Uterus (tissue), 3 donors: ENCODE measurements at regions not wholly inside any gene's neighbourhood (a gene's known extent, or its start where the extent isn't known, plus 50 kb on each side); places are given as distances from the start of the nearest gene placed in this dataset.

Experiments
- DNase-seq, 2 donors: peaks; one replicate each; pipeline ENCODE4 v3.0.0-alpha.2; 2019 to 2020
- H3K27ac ChIP-seq, 2 donors: fragments of 200-600 bp; sonication (generic); 1 replicate in 1 of 2; 2 replicates in 1 of 2; pipeline ENCODE4 v1.5.1; 2016 to 2018
- H3K27me3 ChIP-seq, 2 donors: fragments of 200-600 bp; sonication (generic); one replicate each; pipeline ENCODE4 v1.5.1; 2018 to 2019; ENCODE audit warnings: control low read depth in 1 of 2
- H3K36me3 ChIP-seq, 2 donors: fragments of 200-600 bp; sonication (generic); one replicate each; pipeline ENCODE4 v1.5.1; 2019; ENCODE audit warnings: control low read depth in 1 of 2
- H3K4me1 ChIP-seq, 2 donors: fragments of 200-600 bp; sonication (generic); one replicate each; pipeline ENCODE4 v1.5.1; 2018 to 2019; ENCODE audit warnings: control low read depth in 1 of 2
- H3K4me3 ChIP-seq, 2 donors: fragments of 200-600 bp; sonication (generic); 1 replicate in 1 of 2; 2 replicates in 1 of 2; pipeline ENCODE4 v1.5.1; 2018 to 2019; ENCODE audit warnings: mild to moderate bottlenecking in 1 of 2
- H3K9me3 ChIP-seq, 2 donors: fragments of 200-600 bp; sonication (generic); one replicate each; pipeline ENCODE4 v1.5.1; 2019; ENCODE audit warnings: control low read depth in 1 of 2
- POLR2A ChIP-seq, 2 donors: fragments of 450-650 bp; IDR thresholded peaks; one replicate each; pipeline ENCODE4 v1.6.1; 2016; ENCODE audit warnings: antibody characterized with exemption in 2 of 2, mild to moderate bottlenecking in 1 of 2, moderate library complexity in 1 of 2
- intact Hi-C: fragments of 100-400 bp; cut with DNase I; formaldehyde crosslinking; loops from one replicate; pipeline ENCODE4 v1.15.1; 2023; ENCODE audit warnings: low total_unique reads
- TF ChIP-seq, protein P1 (sequence below), 4 experiments: fragments of 200-600 bp in 2 of 4; fragments of 450-650 bp in 2 of 4; sonication (generic) in 2 of 4; IDR thresholded peaks; one replicate each; pipeline ENCODE4 v1.5.1; 2016 to 2019; ENCODE audit warnings: antibody characterized with exemption in 4 of 4, mild to moderate bottlenecking in 2 of 4, moderate library complexity in 1 of 4
- donor health status: DM: yes; HTN: yes; CAD: no.

DNA sequence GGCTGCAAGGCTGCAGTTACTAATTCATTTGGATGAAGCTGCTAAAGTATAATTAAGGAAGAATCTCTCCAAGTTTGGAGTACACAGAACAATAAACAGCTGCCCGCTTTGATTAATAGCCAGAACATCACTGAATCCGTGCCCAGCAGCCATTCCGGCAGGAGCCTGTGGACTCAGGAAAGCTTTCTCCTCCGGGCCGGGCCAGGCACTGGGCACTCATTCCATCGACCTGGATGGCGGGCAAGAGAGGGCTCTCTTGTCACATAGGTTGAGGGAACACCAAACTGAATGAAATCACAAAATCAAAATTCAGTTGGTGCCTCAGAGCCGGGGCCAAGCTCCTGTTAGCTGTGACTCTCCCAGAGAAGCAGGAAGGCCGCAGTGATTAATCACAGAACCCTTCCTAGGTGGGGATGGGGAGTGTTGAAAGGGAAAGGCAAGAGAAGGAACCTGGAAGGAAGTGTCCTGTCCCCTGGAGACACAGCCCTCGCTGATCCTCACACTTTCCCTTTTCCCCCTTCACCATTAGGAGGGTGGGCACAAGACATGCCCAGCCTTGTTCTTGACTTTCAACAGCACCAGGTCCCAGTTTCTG lies 306.7 kb downstream of the NPHP4 start:
- Histone ChIP-seq H3K27ac (no peak overlapping the region), H3K4me3 (no peak overlapping the region), H3K4me1 (no peaks in the 10 kb centered on the region), H3K9me3 (no peaks in the 10 kb centered on the region), H3K36me3 (no peaks in the 10 kb centered on the region), H3K27me3 (no peaks in the 10 kb centered on the region)
- DNase-seq: no peak
- TF ChIP-seq, protein P1, sequence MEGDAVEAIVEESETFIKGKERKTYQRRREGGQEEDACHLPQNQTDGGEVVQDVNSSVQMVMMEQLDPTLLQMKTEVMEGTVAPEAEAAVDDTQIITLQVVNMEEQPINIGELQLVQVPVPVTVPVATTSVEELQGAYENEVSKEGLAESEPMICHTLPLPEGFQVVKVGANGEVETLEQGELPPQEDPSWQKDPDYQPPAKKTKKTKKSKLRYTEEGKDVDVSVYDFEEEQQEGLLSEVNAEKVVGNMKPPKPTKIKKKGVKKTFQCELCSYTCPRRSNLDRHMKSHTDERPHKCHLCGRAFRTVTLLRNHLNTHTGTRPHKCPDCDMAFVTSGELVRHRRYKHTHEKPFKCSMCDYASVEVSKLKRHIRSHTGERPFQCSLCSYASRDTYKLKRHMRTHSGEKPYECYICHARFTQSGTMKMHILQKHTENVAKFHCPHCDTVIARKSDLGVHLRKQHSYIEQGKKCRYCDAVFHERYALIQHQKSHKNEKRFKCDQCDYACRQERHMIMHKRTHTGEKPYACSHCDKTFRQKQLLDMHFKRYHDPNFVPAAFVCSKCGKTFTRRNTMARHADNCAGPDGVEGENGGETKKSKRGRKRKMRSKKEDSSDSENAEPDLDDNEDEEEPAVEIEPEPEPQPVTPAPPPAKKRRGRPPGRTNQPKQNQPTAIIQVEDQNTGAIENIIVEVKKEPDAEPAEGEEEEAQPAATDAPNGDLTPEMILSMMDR (IDR thresholded peaks at IDR 0.05): no peak
- TF ChIP-seq POLR2A (IDR thresholded peaks at IDR 0.05): no peak
- intact Hi-C loops: no loop called here

DNA sequence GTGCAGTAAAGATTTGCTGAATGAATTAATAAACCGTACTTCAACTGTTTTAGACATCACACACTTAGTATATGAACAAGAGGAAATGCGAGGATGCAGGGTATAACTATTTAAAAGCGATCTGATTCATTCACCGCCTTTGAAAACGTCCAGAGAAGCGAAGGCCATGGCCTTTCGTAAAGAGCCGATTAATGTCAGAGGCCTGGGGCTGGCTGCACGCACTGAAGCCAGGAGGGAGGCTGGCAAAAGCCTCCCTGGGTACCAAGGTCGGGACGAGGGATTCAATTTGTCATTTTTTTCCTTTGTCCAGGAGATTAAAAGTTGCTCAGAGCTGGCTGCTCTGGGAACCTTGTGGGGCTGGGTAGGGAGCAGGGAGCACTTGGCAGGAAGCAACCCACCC lies 307.4 kb downstream of the NPHP4 start:
- no peak for DNase-seq
- H3K4me1 ChIP-seq: no peaks in the 10 kb centered on the region
- no peak overlapping the region for H3K4me3 ChIP-seq
- intact Hi-C loops: no loop called here
- no peaks in the 10 kb centered on the region for H3K9me3 ChIP-seq
- TF ChIP-seq, protein P1 (IDR thresholded peaks at IDR 0.05): no peak
- H3K36me3 ChIP-seq: no peaks in the 10 kb centered on the region
- H3K27me3 ChIP-seq: no peaks in the 10 kb centered on the region
- no peak overlapping the region for H3K27ac ChIP-seq

DNA sequence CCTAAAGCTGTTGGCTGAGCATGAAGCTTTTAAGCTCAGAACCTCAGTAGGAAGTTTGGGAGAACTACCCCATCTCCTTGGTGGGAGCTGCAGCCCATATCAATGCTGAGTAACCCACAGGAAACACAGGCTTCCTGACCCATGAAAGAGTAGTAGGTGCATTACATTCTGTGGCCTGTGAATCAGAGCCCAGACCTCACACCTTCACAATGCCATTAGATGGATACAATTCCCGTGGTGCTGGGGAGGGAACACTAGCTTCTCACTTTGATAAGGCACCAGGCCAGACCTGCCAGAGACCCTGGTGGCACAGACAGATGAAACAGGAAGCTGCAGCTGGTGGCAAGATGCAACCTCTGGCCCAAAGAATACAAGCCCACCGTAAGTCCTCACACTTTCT lies 308.8 kb downstream of the NPHP4 start:
- TF ChIP-seq, protein P1 (IDR thresholded peaks at IDR 0.05): no peak
- intact Hi-C loops: no loop called here

DNA sequence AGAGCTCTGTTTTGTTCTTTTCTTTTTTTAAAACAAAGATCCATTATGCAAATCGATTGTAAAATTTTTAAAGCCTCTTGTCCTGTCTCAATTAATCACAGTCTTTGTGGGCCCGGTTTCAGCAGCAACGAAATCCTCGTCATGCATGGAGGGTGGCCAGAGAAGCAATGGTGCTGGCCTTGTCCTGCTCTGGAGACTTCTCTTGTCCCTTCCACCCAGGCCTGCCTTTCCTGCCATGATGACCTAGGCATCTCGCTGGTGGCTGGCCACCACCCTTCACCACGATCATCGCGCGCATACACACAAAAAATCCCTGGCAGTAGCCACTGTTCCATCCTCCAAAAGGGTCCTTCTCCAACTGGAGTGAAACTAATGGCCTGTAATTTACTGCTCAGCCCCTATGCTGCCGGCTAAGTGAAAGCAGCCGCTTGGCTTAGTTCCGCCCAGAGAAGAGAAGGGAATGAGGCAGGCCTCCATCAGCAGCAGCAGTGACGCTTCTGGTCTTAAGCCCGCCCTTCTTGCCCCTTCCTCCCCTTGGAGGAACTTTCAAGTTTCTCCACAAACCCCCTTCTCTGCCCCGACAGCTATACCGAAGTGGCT lies 309.5 kb downstream of the NPHP4 start:
- Histone ChIP-seq H3K9me3 (no peaks in the 10 kb centered on the region), H3K27ac (no peak overlapping the region), H3K4me1 (no peaks in the 10 kb centered on the region), H3K27me3 (peaks cover 0 to 7% of the 10 kb centered on the region in 2 donors), H3K36me3 (no peaks in the 10 kb centered on the region), H3K4me3 (no peak overlapping the region)
- TF ChIP-seq POLR2A (IDR thresholded peaks at IDR 0.05): no peak
- TF ChIP-seq, protein P1 (IDR thresholded peaks at IDR 0.05): no peak
- DNase-seq: no peak
- intact Hi-C loops: no loop called here

More for the DNA sequence above, 308.8 kb downstream of the NPHP4 start:
- no peaks in the 10 kb centered on the region for H3K36me3 ChIP-seq
- no peak overlapping the region for H3K27ac ChIP-seq
- H3K9me3 ChIP-seq: no peaks in the 10 kb centered on the region
- no peak overlapping the region for H3K4me3 ChIP-seq
- peaks cover 0 to under 1% of the 10 kb centered on the region in 2 donors for H3K27me3 ChIP-seq
- DNase-seq: no peak
- no peaks in the 10 kb centered on the region for H3K4me1 ChIP-seq

DNA sequence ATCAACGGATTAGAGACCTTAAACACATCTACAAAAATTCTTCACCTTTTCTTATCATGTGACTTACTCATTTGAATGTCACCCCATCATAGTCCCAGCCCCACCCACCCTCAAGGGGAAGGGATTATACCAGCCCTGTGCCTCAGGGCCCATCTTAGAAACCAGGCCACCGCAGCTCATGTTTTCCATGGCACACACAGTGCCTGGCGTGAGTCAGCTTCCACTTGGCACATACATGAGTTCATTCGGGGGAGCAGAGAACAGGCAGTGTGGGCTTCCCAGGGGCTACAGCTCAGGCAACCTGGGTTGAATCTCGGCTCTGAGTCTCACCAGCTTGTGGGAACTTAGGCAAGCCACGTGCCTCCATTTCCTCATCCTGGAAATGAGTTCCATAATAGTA lies 310.6 kb downstream of the NPHP4 start:
- H3K9me3 ChIP-seq: no peaks in the 10 kb centered on the region
- peaks cover 0 to 7% of the 10 kb centered on the region in 2 donors for H3K27me3 ChIP-seq
- no peak for DNase-seq
- TF ChIP-seq, protein P1 (IDR thresholded peaks at IDR 0.05): no peak
- TF ChIP-seq POLR2A (IDR thresholded peaks at IDR 0.05): no peak
- H3K4me3 ChIP-seq: no peak overlapping the region
- H3K36me3 ChIP-seq: no peaks in the 10 kb centered on the region
- intact Hi-C loops: no loop called here
- H3K4me1 ChIP-seq: no peaks in the 10 kb centered on the region
- H3K27ac ChIP-seq: no peak overlapping the region
